Cerebellar cortex (tissue), 1 donor: ENCODE measurements at regions not wholly inside any gene's neighbourhood (a gene's known extent, or its start where the extent isn't known, plus 50 kb on each side); places are given as distances from the start of the nearest gene placed in this dataset.

Experiments used
- DNase-seq: peaks from one replicate; pipeline ENCODE4 v3.0.0-alpha.2; 2015; ENCODE audit warnings: low spot score

GRCh38 chr1:57722285-57722978 lies 298.6 kb upstream of the DAB1 start:
- DNase-seq = no peak

DNA sequence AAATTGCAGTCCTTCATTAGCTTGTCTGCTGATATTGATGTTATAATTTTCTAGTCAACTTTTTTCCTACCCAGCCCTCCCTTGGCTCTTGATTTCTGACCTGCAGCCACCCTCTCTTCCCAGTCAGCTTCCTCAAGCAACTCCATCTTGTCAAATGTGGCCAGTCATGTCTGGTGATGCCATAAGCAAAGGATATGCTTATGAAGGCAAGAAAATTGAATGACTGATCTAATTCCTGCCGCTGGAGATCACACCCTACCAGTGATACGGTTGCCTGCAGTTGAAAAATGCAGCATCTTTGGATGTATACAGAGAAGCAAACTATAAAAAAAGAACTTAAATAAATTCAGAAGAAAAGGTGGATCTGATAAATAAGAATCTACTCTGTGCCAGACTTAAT lies 297.1 kb upstream of the DAB1 start:
- DNase-seq = no peak

GRCh38 chr1:57719274-57719673 lies 295.4 kb upstream of the DAB1 start:
- no peak for DNase-seq

- DNase-seq = no peak
These were observed 289.6 kb upstream of the DAB1 start for GRCh38 chr1:57713501-57713900.

- no peak for DNase-seq
These were observed 289.0 kb upstream of the DAB1 start for GRCh38 chr1:57712846-57713245.

DNA sequence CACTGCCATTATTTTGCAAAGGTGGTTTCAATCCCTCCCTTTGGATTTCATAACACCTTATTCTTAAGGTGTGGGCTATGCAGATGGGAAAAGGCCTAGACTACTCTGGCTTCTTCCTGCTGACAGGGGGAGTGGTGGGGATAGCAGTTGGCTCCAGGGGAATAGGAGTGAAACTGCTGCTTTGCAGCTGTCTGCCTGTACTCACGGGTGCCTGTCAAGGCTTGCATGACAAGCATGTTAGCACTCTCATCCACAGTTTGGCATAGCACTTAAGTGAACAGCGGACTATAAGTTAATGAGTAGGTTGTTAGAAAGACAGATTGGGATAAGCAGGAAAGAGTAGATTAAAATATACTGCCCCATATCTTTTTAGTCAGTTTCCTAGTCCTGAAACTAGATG lies 287.5 kb upstream of the DAB1 start:
- DNase-seq = no peak

GRCh38 chr1:57707631-57708030 lies 283.8 kb upstream of the DAB1 start:
- no peak for DNase-seq

- DNase-seq = no peak
These were observed 281.0 kb upstream of the DAB1 start for GRCh38 chr1:57704811-57705210.

GRCh38 chr1:57704231-57704630 lies 280.4 kb upstream of the DAB1 start:
- no peak for DNase-seq

- DNase-seq = no peak
These were observed 273.0 kb upstream of the DAB1 start for GRCh38 chr1:57696904-57697303.

DNA sequence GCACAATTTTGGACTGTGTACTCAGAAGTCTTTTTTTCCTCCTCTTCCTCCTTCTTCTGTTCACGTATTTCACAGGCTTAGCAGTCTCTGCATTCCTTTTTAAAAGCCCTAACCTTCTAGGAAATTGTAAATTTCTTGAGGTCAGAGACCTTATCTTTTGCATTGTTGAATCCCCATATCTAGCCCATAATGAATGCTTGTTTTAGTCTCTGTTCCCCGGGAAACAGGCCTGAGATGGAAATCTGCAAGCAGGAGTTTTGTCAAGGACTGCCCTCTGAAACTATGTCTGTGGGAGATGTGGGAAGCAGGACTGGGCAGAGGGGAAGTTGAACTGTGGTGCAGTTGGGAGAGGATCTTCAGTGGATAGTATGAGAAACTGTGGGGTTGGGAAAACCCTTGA lies 272.2 kb upstream of the DAB1 start:
- no peak for DNase-seq

DNA sequence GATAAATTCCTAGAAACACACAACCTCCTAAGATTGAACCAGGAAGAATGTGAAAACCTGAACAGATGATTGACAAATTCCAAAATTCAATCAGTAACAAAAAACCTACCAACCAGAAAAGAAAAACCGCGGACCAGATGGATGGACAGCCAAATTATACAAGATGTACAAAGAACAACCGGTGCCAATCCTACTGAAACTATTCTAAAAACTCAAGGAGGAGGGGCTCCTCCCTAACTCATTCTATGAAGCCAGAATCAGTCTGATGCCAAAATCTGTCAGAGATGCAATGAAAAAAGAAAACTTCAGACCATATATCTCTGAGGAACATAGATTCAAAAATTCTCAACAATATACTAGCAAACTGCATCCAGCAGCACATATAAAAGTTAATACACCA lies 262.4 kb upstream of the DAB1 start:
- DNase-seq = no peak

- no peak for DNase-seq
These were observed 259.4 kb upstream of the DAB1 start for GRCh38 chr1:57683037-57683942.

GRCh38 chr1:57678138-57678537 lies 254.3 kb upstream of the DAB1 start:
- no peak for DNase-seq

- DNase-seq = no peak
These were observed 251.9 kb upstream of the DAB1 start for GRCh38 chr1:57675776-57676175.

DNA sequence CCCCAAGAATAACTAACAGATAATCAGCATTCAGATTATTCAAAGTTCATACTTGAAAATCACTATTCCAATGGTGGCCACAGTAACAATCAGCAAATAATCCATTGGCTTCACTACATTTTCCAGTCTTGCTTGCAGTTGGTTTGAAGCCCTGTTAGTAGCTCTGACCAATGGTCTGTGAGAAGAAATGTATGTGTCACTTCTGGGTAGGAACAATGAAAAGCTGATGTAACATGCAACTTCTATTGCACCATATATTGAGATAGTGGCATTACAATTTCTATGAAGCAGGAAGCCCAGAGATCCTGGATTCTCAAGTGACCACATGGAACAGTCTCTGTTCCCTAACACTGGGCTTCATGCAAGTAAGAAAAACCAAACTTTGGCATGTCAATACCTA lies 250.9 kb upstream of the DAB1 start:
- no peak for DNase-seq

GRCh38 chr1:57672346-57673140 lies 248.7 kb upstream of the DAB1 start:
- DNase-seq = no peak

DNA sequence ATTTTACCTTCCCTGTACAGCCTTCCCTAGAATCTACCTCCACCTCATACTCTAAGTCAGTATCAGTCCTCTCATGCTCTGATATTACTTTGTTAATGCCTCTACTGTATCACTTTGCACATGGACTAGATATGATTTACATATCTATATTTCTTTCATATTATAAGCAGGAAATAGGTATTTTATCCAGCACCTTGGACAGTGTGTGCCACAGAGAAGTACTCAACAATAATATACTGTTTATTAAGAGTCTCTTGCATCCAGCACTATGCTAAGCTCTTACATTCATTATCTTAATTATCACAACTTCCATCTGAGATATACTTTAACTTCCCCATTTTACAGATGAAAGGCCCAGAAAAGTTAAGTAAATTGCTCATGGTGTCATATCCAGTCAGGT lies 247.9 kb upstream of the DAB1 start:
- no peak for DNase-seq

- no peak for DNase-seq
These were observed 235.9 kb upstream of the DAB1 start for GRCh38 chr1:57659804-57660203.

DNA sequence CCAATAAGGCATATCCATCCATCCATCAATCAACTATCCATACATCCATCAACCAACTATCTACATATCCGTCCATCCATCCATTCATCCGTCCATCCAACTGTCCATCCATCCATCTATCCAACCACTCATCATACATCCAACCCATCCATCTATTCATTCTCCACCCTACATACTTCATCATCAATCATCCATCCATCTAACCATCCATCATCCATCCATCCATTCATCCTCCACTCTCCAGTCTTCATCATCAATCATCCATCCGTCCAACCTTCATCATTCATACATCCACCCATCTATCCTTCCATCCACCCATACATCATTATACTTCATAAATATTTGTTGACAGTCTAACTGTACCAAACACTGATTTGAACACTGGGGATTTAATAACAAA lies 231.3 kb upstream of the DAB1 start:
- DNase-seq = no peak

GRCh38 chr1:57644667-57645066 lies 220.8 kb upstream of the DAB1 start:
- DNase-seq = no peak

DNA sequence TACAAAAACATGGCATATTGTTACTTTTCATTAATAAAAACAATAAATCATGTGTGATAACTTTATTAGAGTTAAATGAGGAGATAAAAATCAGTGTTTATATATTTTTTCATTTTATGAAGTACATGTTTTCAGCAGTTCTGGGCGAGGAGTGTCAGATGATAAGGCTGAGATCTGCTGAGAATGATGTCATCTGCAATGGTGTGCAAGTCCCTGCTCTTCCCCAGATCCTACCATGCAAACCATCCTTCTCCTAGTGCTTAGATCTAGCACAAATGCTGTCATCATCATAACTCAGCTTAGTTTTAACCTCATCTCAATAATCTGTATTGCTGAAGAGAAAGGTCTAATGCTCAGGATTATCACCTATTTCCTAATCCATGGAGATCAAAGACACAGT lies 214.4 kb upstream of the DAB1 start:
- DNase-seq = no peak

DNA sequence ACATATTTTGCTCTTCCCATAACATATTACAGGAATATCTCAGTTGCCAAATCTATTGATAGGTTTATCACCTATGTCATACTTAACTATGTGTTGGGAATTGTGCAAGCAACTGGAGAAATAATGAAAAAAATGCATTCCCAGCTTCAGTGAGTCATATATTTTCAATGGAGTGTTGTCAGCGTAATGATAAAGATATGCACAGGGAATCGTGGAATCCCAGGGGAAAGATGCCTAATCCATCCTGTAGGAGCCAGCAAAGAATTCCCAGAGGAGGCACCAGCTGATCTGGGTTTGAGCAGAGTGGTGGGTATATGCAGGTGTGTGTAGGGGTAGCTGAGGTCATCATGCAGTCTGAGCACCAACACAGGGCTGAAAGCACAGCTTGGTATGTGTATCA lies 213.3 kb upstream of the DAB1 start:
- DNase-seq = no peak
